ENCODE measurements at regions not wholly inside any gene's neighbourhood (a gene's known extent, or its start where the extent isn't known, plus 50 kb on each side); places are given as distances from the start of the nearest gene placed in this dataset.

DNA sequence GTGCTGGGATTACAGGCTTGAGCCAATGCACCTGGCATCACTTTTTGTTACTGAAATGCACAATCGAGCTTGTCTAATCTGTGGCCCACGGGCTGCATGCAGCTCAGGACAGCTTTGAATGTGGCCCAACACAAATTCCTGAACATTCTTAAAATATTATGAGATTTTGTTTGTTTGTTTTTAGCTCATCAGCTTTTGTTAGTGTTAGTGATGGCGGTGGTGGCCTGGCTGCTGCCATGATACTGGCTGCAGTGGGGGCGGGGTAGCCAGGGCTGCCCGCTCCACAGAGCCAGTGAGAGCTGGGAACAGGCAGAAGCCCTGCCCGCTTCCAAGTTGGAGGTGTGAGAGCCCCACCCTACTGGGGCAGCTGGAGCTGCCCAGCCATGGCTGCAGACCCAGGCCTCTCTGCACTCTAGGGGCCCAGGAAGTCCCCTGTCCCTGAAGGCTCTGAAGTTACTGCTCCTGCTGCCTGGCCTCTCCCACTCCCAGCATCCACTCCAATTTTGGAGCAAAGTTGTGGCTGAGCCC lies 76.6 kb upstream of the SHB start:
- Histone ChIP-seq H2AFZ (ENCODE audit: low read length, unreplicated experiment) (no peak overlapping the region), H3K4me1 (ENCODE audit: control insufficient read depth, insufficient read depth, low read length, unreplicated experiment) (peaks cover 16% of the 10 kb centered on the region), H3K36me3 (ENCODE audit: insufficient read depth, low read length) (no peaks in the 10 kb centered on the region)

GRCh38 chr9:38144421-38144820 lies 75.4 kb upstream of the SHB start:
- no peak overlapping the region for H2AFZ ChIP-seq (ENCODE audit: low read length, unreplicated experiment)

More for the DNA sequence above, 76.6 kb upstream of the SHB start:
- Histone ChIP-seq H3K4me3 (ENCODE audit: low read depth, low read length) (no peak overlapping the region), H3K79me2 (ENCODE audit: control insufficient read depth, insufficient read depth, low read length, unreplicated experiment) (no peaks in the 10 kb centered on the region), H3K27ac (ENCODE audit: low read depth, low read length) (no peak overlapping the region), H3K27me3 (ENCODE audit: insufficient read depth, low read length) (peaks cover 54% of the 10 kb centered on the region)

GRCh38 chr9:38141746-38142591 lies 72.9 kb upstream of the SHB start:
- H3K4me3 ChIP-seq (ENCODE audit: low read depth, low read length) = peak overlapping the region; percentile 50
- H3K27ac ChIP-seq (ENCODE audit: low read depth, low read length) = peak overlapping the region; percentile 26; the same call in 1 of the 2 replicates
- H3K36me3 ChIP-seq (ENCODE audit: insufficient read depth, low read length) = no peaks in the 10 kb centered on the region
- peaks cover 53% of the 10 kb centered on the region for H3K27me3 ChIP-seq (ENCODE audit: insufficient read depth, low read length)
- H2AFZ ChIP-seq (ENCODE audit: low read length, unreplicated experiment) = peak overlapping the region; percentile 42
- H3K79me2 ChIP-seq (ENCODE audit: control insufficient read depth, insufficient read depth, low read length, unreplicated experiment) = no peaks in the 10 kb centered on the region
- H3K4me1 ChIP-seq (ENCODE audit: control insufficient read depth, insufficient read depth, low read length, unreplicated experiment) = peaks cover 16% of the 10 kb centered on the region

More at GRCh38 chr9:38144421-38144820, 75.4 kb upstream of the SHB start:
- Histone ChIP-seq H3K4me1 (ENCODE audit: control insufficient read depth, insufficient read depth, low read length, unreplicated experiment) (peaks cover 16% of the 10 kb centered on the region), H3K27ac (ENCODE audit: low read depth, low read length) (no peak overlapping the region), H3K36me3 (ENCODE audit: insufficient read depth, low read length) (no peaks in the 10 kb centered on the region), H3K79me2 (ENCODE audit: control insufficient read depth, insufficient read depth, low read length, unreplicated experiment) (no peaks in the 10 kb centered on the region), H3K27me3 (ENCODE audit: insufficient read depth, low read length) (peaks cover 54% of the 10 kb centered on the region), H3K4me3 (ENCODE audit: low read depth, low read length) (no peak overlapping the region)

- Histone ChIP-seq H3K27me3 (ENCODE audit: insufficient read depth, low read length) (peaks cover 70% of the 10 kb centered on the region), H3K79me2 (ENCODE audit: control insufficient read depth, insufficient read depth, low read length, unreplicated experiment) (no peaks in the 10 kb centered on the region), H3K4me3 (ENCODE audit: low read depth, low read length) (no peak overlapping the region), H2AFZ (ENCODE audit: low read length, unreplicated experiment) (no peak overlapping the region), H3K36me3 (ENCODE audit: insufficient read depth, low read length) (no peaks in the 10 kb centered on the region), H3K27ac (ENCODE audit: low read depth, low read length) (no peak overlapping the region), H3K4me1 (ENCODE audit: control insufficient read depth, insufficient read depth, low read length, unreplicated experiment) (peaks cover 16% of the 10 kb centered on the region)
These were observed 69.2 kb upstream of the SHB start for GRCh38 chr9:38138276-38138675.

DNA sequence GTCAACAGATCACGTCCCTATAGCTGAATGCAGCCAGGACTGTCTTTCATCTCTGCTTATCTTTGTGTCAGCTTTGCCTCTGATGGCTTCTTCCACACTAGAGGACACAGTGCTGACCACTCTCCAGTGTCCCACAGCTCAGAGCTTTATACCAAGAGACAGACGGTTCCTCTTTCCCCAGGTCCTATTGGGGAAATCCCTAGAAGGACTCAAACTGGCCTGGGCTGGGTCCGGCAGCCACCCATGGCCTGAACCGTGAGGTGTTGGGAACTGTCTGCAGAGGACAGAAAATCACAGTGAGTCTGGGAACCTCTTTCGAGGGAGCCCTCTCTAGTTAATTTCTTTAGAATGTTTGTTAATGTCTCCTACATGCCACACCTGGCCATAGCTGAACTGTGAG lies 68.3 kb upstream of the SHB start:
- Histone ChIP-seq H3K4me3 (ENCODE audit: low read depth, low read length) (no peak overlapping the region), H3K79me2 (ENCODE audit: control insufficient read depth, insufficient read depth, low read length, unreplicated experiment) (no peaks in the 10 kb centered on the region), H2AFZ (ENCODE audit: low read length, unreplicated experiment) (no peak overlapping the region), H3K36me3 (ENCODE audit: insufficient read depth, low read length) (no peaks in the 10 kb centered on the region), H3K4me1 (ENCODE audit: control insufficient read depth, insufficient read depth, low read length, unreplicated experiment) (peaks cover 13% of the 10 kb centered on the region), H3K27ac (ENCODE audit: low read depth, low read length) (no peak overlapping the region), H3K27me3 (ENCODE audit: insufficient read depth, low read length) (peaks cover 79% of the 10 kb centered on the region)

DNA sequence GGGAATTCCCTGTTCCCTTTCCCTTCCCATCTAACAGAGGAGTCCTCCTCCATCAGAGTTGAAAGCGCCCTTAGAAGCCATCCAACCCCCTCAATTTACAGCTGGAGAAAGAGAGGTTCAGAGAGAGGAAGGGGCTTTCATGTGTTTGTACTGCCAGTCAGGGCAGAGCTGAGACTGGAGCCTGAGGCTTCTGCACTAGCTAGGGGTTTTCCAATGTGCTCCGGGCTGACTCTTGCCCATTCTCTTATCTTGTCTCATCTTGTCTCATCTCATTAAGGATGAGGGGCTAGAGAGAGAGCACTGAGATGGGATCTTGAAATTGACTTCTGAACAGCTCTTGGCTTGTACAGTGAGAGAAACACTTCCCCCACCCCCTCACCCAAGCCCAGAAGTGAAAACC lies 67.4 kb upstream of the SHB start:
- peaks cover 80% of the 10 kb centered on the region for H3K27me3 ChIP-seq (ENCODE audit: insufficient read depth, low read length)

GRCh38 chr9:38134611-38135237 lies 65.7 kb upstream of the SHB start:
- no peaks in the 10 kb centered on the region for H3K36me3 ChIP-seq (ENCODE audit: insufficient read depth, low read length)
- H3K27ac ChIP-seq (ENCODE audit: low read depth, low read length) = no peak overlapping the region
- H2AFZ ChIP-seq (ENCODE audit: low read length, unreplicated experiment) = no peak overlapping the region
- peaks cover 67% of the 10 kb centered on the region for H3K27me3 ChIP-seq (ENCODE audit: insufficient read depth, low read length)
- H3K4me3 ChIP-seq (ENCODE audit: low read depth, low read length) = no peak overlapping the region
- no peaks in the 10 kb centered on the region for H3K79me2 ChIP-seq (ENCODE audit: control insufficient read depth, insufficient read depth, low read length, unreplicated experiment)
- H3K4me1 ChIP-seq (ENCODE audit: control insufficient read depth, insufficient read depth, low read length, unreplicated experiment) = no peaks in the 10 kb centered on the region

More for the DNA sequence above, 67.4 kb upstream of the SHB start:
- no peak overlapping the region for H2AFZ ChIP-seq (ENCODE audit: low read length, unreplicated experiment)
- no peak overlapping the region for H3K27ac ChIP-seq (ENCODE audit: low read depth, low read length)
- H3K79me2 ChIP-seq (ENCODE audit: control insufficient read depth, insufficient read depth, low read length, unreplicated experiment) = no peaks in the 10 kb centered on the region
- peaks cover 4% of the 10 kb centered on the region for H3K4me1 ChIP-seq (ENCODE audit: control insufficient read depth, insufficient read depth, low read length, unreplicated experiment)
- no peak overlapping the region for H3K4me3 ChIP-seq (ENCODE audit: low read depth, low read length)
- H3K36me3 ChIP-seq (ENCODE audit: insufficient read depth, low read length) = no peaks in the 10 kb centered on the region

DNA sequence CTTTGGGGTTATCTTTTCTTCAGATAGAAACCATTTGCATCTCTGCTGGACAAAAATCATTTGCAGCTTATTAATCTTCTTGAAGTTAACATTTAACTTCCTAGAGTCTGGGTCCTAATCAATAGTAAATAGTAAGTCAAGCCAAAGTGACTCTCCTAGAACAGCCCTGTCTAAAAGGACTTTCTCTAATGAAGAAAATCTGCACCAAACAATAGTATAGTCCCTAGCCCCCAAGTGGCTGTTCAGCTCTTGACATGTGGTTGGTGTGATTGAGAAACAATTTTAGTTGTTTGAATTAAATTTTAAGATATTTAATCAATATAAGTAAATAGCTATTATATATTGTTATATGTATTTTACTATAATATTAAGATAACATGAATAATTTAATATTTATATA lies 64.6 kb upstream of the SHB start:
- Histone ChIP-seq H3K36me3 (ENCODE audit: insufficient read depth, low read length) (no peaks in the 10 kb centered on the region), H3K27me3 (ENCODE audit: insufficient read depth, low read length) (peaks cover 69% of the 10 kb centered on the region), H3K4me3 (ENCODE audit: low read depth, low read length) (no peak overlapping the region)

GRCh38 chr9:38132956-38133355 lies 63.9 kb upstream of the SHB start:
- H3K36me3 ChIP-seq (ENCODE audit: insufficient read depth, low read length) = no peaks in the 10 kb centered on the region
- H3K27ac ChIP-seq (ENCODE audit: low read depth, low read length) = no peak overlapping the region
- H3K79me2 ChIP-seq (ENCODE audit: control insufficient read depth, insufficient read depth, low read length, unreplicated experiment) = no peaks in the 10 kb centered on the region
- H3K27me3 ChIP-seq (ENCODE audit: insufficient read depth, low read length) = peaks cover 68% of the 10 kb centered on the region
- no peak overlapping the region for H3K4me3 ChIP-seq (ENCODE audit: low read depth, low read length)
- H2AFZ ChIP-seq (ENCODE audit: low read length, unreplicated experiment) = no peak overlapping the region
- no peaks in the 10 kb centered on the region for H3K4me1 ChIP-seq (ENCODE audit: control insufficient read depth, insufficient read depth, low read length, unreplicated experiment)

More for the DNA sequence above, 64.6 kb upstream of the SHB start:
- Histone ChIP-seq H3K79me2 (ENCODE audit: control insufficient read depth, insufficient read depth, low read length, unreplicated experiment) (no peaks in the 10 kb centered on the region), H3K4me1 (ENCODE audit: control insufficient read depth, insufficient read depth, low read length, unreplicated experiment) (no peaks in the 10 kb centered on the region), H2AFZ (ENCODE audit: low read length, unreplicated experiment) (no peak overlapping the region), H3K27ac (ENCODE audit: low read depth, low read length) (no peak overlapping the region)

GRCh38 chr9:38131729-38132128 lies 62.7 kb upstream of the SHB start:
- peaks cover 68% of the 10 kb centered on the region for H3K27me3 ChIP-seq (ENCODE audit: insufficient read depth, low read length)
- H3K36me3 ChIP-seq (ENCODE audit: insufficient read depth, low read length) = no peaks in the 10 kb centered on the region
- H3K79me2 ChIP-seq (ENCODE audit: control insufficient read depth, insufficient read depth, low read length, unreplicated experiment) = no peaks in the 10 kb centered on the region
- H3K4me1 ChIP-seq (ENCODE audit: control insufficient read depth, insufficient read depth, low read length, unreplicated experiment) = no peaks in the 10 kb centered on the region
- H3K4me3 ChIP-seq (ENCODE audit: low read depth, low read length) = no peak overlapping the region
- no peak overlapping the region for H3K27ac ChIP-seq (ENCODE audit: low read depth, low read length)
- no peak overlapping the region for H2AFZ ChIP-seq (ENCODE audit: low read length, unreplicated experiment)
